T-helper 1 cell treated with Interleukin-12 subunit alpha and Interleukin-12 subunit beta and Interleukin-4 antibody, amounts not matched to agents 30 ng/mL and 1 ng/mL, for 36 hours (primary cell): ENCODE measurements at regions not wholly inside any gene's neighbourhood (a gene's known extent, or its start where the extent isn't known, plus 50 kb on each side); places are given as distances from the start of the nearest gene placed in this dataset.

Source experiments
- intact Hi-C: fragments of 100-400 bp; cut with micrococcal nuclease; formaldehyde crosslinking; loops from one replicate; pipeline ENCODE4 v1.15.1; 2024

- intact Hi-C loops, result no loop called here
Measured at GRCh38 chr3:144364737-144365136, 393.1 kb downstream of the DIPK2A start.

DNA sequence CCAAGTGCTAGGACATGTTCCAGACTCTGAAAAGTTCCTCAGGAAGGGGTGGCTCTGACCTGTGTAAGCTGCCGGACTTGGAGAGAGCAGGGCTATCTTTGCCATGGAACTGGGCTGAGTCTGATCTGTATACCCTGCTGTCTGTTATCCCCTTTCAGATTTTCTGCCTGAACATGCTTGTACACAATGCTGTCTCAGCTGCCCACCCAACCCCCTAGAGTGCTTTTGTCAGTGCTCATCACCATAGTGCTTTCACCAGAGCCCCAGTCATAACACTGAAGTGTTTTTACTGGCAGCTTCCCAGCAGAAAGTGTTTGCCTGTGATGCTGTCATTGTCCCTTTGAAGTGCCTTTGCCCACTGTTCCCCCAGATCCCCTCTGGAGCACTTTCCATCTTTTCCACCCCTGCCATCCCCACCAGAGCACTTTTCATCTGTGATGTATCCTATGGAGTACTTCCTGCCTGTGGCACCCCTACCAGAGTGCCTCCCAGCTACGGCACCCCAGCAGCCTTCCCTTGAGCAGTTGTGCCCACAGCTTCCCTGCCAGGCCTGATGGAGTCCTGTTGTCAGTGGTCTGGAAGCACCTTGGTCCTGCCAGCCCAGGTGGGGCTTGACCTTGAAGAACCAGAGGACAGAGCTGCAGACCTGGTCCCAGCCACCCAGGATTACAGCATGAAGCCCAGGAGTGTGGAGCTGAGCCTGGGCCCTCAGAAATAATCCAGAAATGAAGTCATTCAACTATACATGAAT is 397.7 kb downstream of the DIPK2A start:
- intact Hi-C loops, result no loop called here

GRCh38 chr3:144375088-144375487 is 403.5 kb downstream of the DIPK2A start:
- intact Hi-C loops, result no loop called here

- intact Hi-C loops, result no loop called here
Measured at GRCh38 chr3:144380849-144381248, 409.2 kb downstream of the DIPK2A start.

- intact Hi-C loops, result no loop called here
Measured at GRCh38 chr3:144381607-144382006, 410.0 kb downstream of the DIPK2A start.

- intact Hi-C loops, result no loop called here
Measured at GRCh38 chr3:144384241-144384979, 412.8 kb downstream of the DIPK2A start.

GRCh38 chr3:144390786-144391185 is 419.2 kb downstream of the DIPK2A start:
- intact Hi-C loops, result no loop called here

DNA sequence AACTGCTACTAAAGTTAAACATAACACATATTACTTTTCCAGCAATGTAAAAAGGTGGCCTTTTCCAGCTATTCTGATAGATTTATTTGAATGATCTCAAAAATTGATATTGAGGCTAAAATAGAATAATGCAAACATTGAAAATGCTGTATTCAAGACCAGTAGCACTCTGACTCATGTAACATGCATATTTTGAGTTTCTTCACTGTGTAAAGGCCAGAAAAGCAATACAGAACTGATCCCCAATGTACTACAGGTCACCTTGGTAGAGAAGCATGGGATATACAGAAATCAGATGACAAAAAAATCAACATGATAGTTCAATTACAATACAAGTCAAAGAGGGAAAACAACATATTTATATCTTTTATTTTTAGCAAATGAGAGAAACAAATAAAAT is 419.6 kb downstream of the DIPK2A start:
- intact Hi-C loops, result no loop called here

GRCh38 chr3:144394032-144394431 is 422.4 kb downstream of the DIPK2A start:
- intact Hi-C loops, result no loop called here

DNA sequence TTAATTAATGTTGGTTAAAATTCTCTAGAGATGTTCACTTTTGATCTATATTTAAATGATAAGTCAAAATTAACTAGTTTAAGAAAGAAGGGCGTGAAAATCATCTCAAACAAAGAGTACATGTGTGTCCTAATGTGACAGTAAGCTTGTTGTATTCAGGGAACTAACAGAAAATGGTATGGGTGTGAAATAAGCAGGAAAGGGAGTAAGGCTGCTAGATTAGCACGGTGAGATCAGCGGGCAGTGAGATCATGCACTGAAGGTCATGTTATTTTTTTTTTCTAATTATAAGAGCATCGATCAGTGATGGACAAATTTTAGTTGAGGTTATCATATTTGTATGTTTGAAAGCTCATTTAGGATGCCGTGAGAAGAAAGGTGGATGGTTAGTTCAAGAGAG is 430.8 kb downstream of the DIPK2A start:
- intact Hi-C loops, result no loop called here

GRCh38 chr3:144403040-144403457 is 431.4 kb downstream of the DIPK2A start:
- intact Hi-C loops, result no loop called here

- intact Hi-C loops, result no loop called here
Measured at GRCh38 chr3:144407335-144407734, 435.7 kb downstream of the DIPK2A start.

DNA sequence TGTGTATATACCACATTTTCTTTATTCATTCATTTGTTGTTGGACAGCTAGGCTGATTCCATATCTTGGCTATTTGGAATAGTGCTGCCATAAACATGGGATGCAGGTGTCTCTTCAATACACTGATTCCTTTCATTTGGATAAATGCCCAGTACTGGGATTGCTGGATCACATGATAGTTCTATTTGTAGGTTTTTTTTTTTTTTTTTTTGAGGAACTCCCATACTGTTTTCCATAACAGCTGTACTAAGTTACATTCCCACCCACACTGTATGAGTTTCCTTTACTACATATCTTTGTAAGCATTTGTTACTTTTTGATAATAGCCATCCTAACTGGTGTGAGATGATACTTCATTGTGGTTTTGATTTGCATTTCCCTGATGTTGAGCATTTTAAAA is 437.7 kb downstream of the DIPK2A start:
- intact Hi-C loops, result no loop called here

GRCh38 chr3:144413068-144413467 is 441.4 kb downstream of the DIPK2A start:
- intact Hi-C loops, result no loop called here

- intact Hi-C loops, result no loop called here
Measured at GRCh38 chr3:144415492-144415891, 443.9 kb downstream of the DIPK2A start.

GRCh38 chr3:144424606-144425005 is 453.0 kb downstream of the DIPK2A start:
- intact Hi-C loops, result no loop called here

DNA sequence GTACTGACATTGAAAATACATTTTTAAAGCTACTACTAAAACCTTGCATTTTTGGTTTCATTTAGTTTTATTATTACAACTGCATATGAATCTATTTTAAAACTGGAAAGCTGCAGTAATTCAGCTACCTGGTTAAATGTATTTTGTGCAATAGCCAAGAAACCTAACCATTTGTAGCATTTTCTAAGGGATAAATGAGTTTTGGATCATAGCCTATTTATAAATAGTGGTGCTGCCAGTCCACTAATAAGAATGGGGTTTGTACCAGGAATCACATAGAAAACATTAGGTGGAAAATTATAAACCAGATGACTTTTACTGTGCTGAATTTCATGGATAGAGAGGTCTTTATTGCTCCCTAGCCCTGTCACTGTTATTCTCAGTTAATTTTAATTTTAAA is 454.7 kb downstream of the DIPK2A start:
- intact Hi-C loops, result no loop called here

DNA sequence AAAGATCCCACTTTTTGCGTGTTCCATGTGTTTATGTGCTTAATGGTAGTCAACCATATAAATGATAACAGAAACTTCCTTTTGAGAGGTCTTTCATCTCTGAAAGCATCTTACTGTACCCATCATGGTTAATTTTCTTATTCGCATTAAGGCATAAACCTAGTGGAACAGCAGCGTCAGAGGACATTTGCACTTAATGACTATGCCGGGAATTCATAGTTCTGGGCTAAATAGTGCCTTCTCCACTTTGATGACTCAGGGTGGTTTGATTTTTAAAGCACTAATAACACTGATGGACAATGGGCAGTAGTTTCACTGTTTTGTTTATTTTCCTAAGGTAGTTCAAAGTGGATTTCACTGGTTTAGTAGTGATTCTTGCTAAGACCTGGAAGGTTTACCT is 455.3 kb downstream of the DIPK2A start:
- intact Hi-C loops, result no loop called here

DNA sequence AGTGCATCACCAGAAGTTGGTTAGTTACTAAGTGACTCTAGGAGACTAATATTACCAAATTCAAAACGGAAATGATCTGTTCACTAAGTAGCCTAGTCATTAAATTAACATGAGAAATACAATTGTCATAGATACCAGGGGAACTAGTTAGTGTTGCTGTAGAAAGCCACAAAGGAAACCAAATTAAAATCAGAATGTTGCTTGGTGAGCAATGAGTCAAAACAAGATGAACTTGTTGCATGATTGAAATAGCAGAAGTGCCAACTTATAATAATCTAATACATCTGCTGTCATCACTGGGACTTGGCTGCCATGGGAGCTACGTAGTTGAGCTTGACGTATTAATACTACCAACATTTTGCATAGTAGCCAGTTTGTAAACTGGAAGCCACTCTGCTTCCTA is 458.1 kb downstream of the DIPK2A start:
- intact Hi-C loops, result no loop called here

- intact Hi-C loops, result no loop called here
Measured at GRCh38 chr3:144431134-144431533, 459.5 kb downstream of the DIPK2A start.

DNA sequence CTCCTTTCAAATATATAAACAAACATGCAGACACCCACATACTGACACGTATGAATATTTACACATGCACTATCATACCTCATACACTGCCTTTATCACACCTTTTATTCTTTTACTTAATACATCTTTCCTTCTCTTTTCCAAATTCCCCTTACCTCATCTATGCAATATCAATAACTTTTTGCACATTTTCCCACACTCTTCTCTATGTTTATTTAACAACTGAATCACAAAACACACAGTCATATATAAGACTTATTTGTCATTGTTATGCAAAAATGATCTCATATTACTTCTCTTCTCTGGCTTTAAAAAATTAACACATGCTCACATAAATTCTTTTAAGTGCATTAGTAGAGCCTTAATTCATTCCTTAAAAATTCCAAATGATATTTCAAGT is 461.4 kb downstream of the DIPK2A start:
- intact Hi-C loops, result no loop called here

DNA sequence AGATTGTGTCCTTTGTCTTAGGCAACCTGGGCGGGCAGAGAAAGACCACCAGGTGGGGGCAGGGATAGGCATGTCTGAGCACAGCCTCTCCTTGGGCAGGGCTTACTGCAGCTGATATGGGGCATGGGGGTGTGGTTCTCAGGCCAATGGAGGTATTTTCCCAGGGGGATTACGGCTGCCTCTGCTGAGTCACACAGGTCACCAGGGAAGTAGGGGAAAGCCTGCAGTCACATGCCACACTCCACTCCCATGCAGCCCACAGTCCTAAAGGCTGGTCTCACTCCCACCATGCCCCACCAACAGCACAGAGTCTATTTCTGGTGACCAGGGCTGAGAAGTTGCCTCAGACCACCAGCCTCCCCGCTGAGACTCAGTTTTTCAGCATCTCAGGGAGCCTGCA is 466.4 kb downstream of the DIPK2A start:
- intact Hi-C loops, result no loop called here

DNA sequence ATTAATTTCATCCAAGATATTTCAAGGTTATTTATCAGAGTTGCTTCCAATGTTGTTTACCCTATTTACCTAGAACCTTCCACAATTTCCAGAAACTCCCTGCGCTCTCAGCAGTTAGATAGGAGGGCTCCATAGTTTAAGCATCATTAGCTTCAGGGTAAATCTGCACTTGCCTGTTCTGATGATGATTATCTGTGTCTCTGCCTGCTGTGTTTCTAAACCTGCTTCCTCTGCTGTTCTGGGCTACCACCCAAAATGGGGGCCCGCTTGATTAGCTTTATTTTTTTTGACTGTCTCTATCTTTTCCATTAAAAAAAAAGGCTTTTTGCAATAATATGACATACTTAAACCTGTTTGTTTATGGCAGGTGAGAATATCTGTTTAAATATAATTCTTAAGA is 472.4 kb downstream of the DIPK2A start:
- intact Hi-C loops, result no loop called here
